Esophagus (tissue), 2 donors: ENCODE measurements at regions not wholly inside any gene's neighbourhood (a gene's known extent, or its start where the extent isn't known, plus 50 kb on each side); places are given as distances from the start of the nearest gene placed in this dataset.
"Not testable (repeated sequence)": the region's sequence is repeated elsewhere in the genome, so short reads cannot be mapped to it uniquely, and the experiment has no call there.

Source experiments
- H3K27ac ChIP-seq, 2 donors: one replicate each; pipeline ENCODE4 v1.5.1; 2013; ENCODE audit warnings: low read depth in 2 of 2, mild to moderate bottlenecking in 2 of 2, inconsistent platforms in 1 of 2, low read length in 1 of 2, moderate library complexity in 1 of 2
- H3K27me3 ChIP-seq, 2 donors: one replicate each; pipeline ENCODE4 v1.6.1; 2013; ENCODE audit warnings: low read length in 2 of 2, control low read depth in 1 of 2, mild to moderate bottlenecking in 1 of 2; ENCODE audit not compliant: insufficient read depth in 2 of 2, control insufficient read depth in 1 of 2
- H3K36me3 ChIP-seq, 2 donors: one replicate each; pipeline ENCODE4 v1.6.1; 2013; ENCODE audit warnings: low read length in 1 of 2; ENCODE audit not compliant: control insufficient read depth in 2 of 2, insufficient read depth in 2 of 2
- H3K4me1 ChIP-seq, 2 donors: one replicate each; pipeline ENCODE4 v1.6.1; 2013; ENCODE audit warnings: low read length in 1 of 2; ENCODE audit not compliant: control insufficient read depth in 2 of 2, insufficient read depth in 2 of 2
- H3K4me3 ChIP-seq, 2 donors: one replicate each; pipeline ENCODE4 v1.5.1; 2013; ENCODE audit warnings: low read length in 2 of 2, mild to moderate bottlenecking in 2 of 2, low read depth in 1 of 2, moderate library complexity in 1 of 2
- H3K9me3 ChIP-seq, 2 donors: one replicate each; pipeline ENCODE4 v1.6.1; 2013; ENCODE audit warnings: mild to moderate bottlenecking in 2 of 2, low read depth in 1 of 2, low read length in 1 of 2, moderate library complexity in 1 of 2; ENCODE audit not compliant: control insufficient read depth in 2 of 2, insufficient read depth in 1 of 2
- WGBS, 2 donors: extraction: QIAGEN DNeasy Blood & Tissue Kit; methylation state at CpG; one replicate each; pipeline ENCODE4 v1.1.7; 2013; 5-methylcytosine and 5-hydroxymethylcytosine counted together
- donor health status: healthy with polysubstance abuse.
- donor health status: Bipolar disorder and iron deficiency.

DNA sequence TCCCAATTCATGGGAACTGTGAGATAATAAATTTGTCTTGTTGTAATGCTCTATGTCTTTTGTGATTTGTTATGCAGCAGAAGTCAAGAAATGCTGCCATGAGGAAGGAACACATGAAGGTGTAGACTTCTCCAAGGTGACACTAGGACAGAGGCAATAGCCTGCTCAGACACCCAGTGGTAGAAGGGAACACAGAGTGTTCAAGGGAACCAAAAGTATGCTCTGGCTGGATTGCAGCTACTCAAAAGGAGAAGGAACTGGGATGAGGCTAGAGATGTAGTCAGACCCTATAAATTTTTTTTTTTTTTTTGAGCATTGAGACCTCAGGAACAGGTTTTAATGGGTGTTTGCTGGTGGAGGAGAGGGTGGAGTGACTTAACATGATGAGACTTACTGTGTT is 232.5 kb downstream of the PARP8 start:
- Histone ChIP-seq H3K36me3 (no peaks in the 10 kb centered on the region), H3K4me1 (no peaks in the 10 kb centered on the region), H3K27ac (no peak overlapping the region), H3K27me3 (no peaks in the 10 kb centered on the region), H3K4me3 (no peak overlapping the region), H3K9me3 (no peaks in the 10 kb centered on the region)

DNA sequence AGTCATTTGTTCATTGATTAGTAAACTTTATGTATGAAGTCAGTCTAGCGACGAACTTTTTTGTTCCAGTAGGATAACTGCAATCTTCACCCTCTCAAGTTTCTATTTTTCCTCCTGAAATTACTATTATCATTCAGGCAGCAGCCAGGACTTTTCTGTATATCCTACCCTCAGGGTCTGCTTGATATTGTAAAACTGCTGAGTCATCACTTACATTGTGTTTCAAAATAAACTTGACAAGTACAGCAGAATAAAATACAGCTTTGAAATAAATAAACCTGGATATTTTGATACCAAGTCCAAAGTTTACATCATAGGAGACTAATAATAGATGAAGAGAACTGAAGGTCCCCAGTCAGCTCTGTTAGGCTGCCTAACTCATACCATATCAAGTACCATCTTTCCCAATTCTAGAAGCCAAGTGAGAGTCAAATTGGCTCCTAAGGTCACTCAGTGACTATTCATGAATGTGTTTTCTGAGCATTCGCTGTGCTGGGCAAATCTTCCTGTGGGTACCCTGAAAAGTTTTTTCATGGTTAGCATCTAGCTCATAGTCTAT is 234.6 kb downstream of the PARP8 start:
- no peaks in the 10 kb centered on the region for H3K27me3 ChIP-seq
- H3K36me3 ChIP-seq = no peaks in the 10 kb centered on the region
- H3K9me3 ChIP-seq = no peaks in the 10 kb centered on the region
- H3K4me3 ChIP-seq = no peak overlapping the region
- H3K4me1 ChIP-seq = no peaks in the 10 kb centered on the region
- H3K27ac ChIP-seq = no peak overlapping the region
- WGBS, 2 donors = 62 to 78% methylated on average over 3 of the region's 3 CpGs

DNA sequence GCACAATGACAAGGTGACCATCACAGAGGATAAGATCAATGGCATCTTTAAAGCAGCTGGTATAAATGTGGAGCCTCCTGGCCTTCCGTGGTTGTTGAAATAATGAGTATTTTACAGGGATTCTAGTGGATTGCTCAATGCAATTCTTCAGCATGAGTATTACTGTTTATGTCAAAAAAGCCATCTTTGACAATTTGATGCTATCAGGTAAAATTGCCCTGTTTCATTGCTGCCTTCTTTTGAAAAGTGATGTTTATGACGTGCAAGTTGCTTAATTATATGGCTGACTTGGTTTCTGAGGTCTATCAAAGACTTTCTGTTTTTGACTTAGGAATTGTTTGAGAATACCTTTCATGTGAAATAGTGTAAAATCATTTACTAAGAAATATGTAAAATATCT is 237.2 kb downstream of the PARP8 start:
- no peak overlapping the region for H3K4me3 ChIP-seq
- no peaks in the 10 kb centered on the region for H3K4me1 ChIP-seq
- H3K9me3 ChIP-seq = no peaks in the 10 kb centered on the region
- no peaks in the 10 kb centered on the region for H3K36me3 ChIP-seq
- H3K27ac ChIP-seq = no peak overlapping the region
- no peaks in the 10 kb centered on the region for H3K27me3 ChIP-seq
- WGBS, 2 donors = 77 to 84% methylated on average over 2 of the region's 2 CpGs

DNA sequence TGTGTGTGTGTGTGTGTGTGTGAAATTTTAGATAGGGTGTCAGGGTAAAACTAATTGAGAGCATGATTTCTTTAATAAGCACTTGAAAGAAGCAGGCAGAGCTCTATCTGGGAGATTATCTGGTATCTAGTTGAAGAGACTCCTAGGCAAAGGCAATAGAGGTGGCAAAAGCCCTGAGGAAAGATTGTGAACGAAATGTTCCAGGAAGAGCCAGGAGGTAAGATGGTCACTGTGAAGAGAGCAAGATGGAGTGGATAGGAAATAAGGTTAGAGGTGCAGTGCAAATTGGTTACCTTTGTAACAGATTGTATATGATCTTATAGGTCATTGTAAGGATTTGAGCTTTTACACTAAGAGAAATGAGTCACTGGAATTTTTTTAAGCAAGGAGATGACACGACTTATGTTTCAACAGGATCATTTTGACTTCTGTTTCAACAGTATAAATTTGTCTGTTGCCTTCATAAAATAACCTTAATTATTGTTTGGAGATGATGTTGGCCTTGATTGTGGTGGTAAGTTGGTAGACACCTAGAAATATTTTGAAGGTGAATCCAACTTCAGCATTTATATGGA is 239.6 kb downstream of the PARP8 start:
- Histone ChIP-seq H3K27me3 (no peaks in the 10 kb centered on the region), H3K27ac (no peak overlapping the region), H3K4me1 (no peaks in the 10 kb centered on the region), H3K4me3 (no peak overlapping the region), H3K9me3 (no peaks in the 10 kb centered on the region), H3K36me3 (no peaks in the 10 kb centered on the region)
- 61 to 67% methylated on average over 2 of the region's 2 CpGs for WGBS, 2 donors

DNA sequence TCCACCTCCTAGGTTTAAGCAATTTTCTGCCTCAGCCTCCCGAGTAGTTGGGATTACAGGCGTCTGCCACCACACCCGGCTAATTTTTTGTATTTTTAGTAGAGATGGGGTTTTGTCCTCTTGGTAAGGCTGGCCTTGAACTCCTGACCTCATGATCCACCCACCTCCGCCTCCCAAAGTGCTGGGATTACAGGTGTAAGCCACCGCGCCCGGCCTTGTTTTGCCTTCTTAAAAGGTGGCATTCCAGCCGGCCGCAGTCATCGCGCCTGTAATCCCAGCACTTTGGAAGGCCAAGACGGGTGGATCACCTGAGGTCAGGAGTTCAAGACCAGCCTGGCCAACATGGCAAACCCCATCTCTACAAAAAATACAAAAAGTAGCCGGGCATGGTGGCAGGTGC is 253.7 kb downstream of the PARP8 start:
- not testable (repeated sequence) for H3K9me3 ChIP-seq, H3K27ac ChIP-seq, H3K4me1 ChIP-seq, H3K36me3 ChIP-seq, H3K27me3 ChIP-seq, H3K4me3 ChIP-seq
- 91 to 93% methylated on average over 13 of the region's 13 CpGs for WGBS, 2 donors

DNA sequence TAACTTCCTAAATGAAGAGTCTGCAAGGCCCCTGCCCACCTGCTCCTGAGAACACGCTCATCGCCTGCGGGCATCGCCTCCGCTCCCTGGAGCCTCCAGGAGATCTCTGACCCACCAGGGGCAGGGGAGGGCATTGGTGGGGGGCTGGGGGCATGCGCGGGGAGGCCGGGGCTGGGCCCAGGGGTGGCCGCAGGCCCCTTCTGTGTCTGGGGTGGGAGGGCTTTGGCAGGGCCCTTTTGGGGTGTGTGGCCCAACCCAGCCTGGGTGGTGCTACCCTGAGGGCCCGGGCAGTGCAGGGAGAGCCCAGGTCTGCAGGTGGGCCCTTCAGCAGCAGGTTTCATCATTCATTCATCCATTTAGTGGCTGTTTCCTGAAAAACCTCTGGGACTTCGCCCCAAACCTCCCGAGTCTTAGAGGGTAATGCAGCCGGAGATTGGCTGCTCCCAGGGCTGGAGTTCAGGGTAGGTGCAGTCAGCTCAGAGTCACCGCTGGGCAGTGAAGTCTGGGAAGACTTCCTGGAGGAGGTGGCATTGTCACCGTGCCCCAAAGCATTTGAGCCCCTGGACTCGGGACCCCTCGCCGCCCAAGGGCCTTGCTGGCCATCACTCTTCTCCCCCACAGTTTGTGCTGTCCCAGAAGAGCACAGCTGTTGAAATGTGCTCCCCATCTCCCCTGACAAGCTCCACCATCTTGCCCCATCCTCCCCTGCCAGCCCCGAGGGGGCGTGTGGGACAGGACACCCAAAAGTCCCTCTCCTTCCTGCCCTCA is 255.1 kb downstream of the PARP8 start:
- Histone ChIP-seq H3K9me3 (peaks cover 0 to 3% of the 10 kb centered on the region in 2 donors), H3K27ac (no peak overlapping the region), H3K4me3 (no peak overlapping the region), H3K36me3 (no peaks in the 10 kb centered on the region), H3K4me1 (no peaks in the 10 kb centered on the region), H3K27me3 (no peaks in the 10 kb centered on the region)
- 97% methylated on average over 20 of the region's 20 CpGs for WGBS, 2 donors

DNA sequence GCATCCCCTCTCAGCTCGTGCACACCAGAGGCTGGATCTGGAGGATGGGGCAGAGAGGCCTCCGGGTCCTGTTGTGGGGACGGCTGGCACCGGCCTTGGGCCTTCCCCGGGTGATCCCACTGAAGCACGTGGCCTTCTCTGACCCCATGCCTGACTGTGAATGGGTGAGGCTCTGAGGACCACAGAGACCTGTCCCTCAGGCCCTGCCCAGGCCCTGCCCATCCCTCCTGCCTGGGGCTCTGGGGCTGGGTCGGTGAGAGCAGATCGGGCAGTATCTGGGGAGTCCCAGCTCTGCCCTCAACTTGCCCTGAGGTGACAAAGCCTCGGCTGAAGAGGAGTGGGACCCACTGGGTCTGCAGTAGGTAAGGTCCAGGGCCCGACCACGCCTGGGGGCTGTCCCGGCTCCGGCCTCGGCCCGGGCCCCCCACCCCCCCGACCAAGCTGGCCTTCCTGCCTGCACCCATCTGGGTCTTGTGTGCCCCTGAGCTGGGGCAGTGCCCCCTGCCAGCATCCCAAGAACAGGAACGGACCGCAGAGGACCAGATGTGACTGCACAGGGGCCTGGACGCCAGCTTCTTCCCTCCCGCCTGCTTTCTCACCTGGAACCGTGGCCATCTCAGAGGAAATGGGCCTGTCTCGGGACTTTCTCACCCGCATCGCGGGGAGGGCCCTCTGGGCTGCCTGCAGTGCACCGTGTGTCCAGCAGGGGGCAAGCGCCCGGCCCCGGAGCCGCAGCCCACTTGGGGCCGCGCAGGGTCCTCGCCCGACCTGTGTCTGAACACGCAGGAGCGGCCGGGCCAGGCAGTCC is 255.9 kb downstream of the PARP8 start:
- H3K27me3 ChIP-seq, H3K9me3 ChIP-seq, H3K36me3 ChIP-seq, H3K4me1 ChIP-seq, H3K4me3 ChIP-seq, H3K27ac ChIP-seq: not testable (repeated sequence)
- 75 to 80% methylated on average over 37 of the region's 37 CpGs for WGBS, 2 donors

DNA sequence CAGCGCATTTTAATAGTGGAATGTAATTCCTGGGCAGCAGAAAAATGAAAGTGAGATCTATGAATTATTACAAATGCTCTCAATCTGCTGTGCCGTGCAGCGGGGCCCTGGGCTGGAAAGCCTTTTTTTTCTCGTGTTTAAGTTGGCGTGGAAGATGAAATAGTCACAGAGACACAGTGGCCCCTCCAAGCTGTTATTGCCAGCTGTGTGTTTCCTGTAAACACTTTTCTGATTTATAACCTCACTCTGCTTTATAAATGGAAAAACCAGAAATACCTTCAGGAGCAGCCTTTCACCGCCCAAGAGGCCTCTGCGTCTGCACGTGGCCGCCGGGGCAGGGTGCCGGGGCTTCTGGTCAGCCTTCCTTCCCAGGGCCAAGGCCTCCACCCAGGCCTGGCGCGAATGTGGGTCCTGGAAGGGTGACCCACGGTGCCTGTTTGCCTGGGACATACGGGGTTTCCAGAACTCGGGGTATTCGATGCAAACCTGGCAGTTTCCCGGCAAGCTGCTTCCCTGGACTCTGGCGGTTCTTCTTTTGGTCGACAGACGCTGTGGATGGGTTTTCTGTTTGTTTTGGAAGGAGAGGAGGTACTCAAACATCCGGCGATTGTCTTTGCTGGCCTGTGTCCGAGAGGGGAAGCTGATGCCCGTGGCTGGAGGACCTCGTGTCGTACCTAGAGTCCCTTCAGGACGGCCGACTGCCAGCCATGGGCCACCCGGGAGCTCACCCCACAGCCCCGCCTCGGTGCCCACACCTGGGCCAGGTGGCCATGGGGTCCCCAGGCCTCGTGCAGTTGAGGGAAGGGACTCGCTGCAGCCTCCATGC is 256.7 kb downstream of the PARP8 start:
- no peak overlapping the region for H3K27ac ChIP-seq
- no peaks in the 10 kb centered on the region for H3K4me1 ChIP-seq
- no peak overlapping the region for H3K4me3 ChIP-seq
- no peaks in the 10 kb centered on the region for H3K36me3 ChIP-seq
- H3K9me3 ChIP-seq = peaks cover 0 to 3% of the 10 kb centered on the region in 2 donors
- WGBS, 2 donors = 87 to 89% methylated on average over 32 to 34 of the region's 34 CpGs
- H3K27me3 ChIP-seq = no peaks in the 10 kb centered on the region

DNA sequence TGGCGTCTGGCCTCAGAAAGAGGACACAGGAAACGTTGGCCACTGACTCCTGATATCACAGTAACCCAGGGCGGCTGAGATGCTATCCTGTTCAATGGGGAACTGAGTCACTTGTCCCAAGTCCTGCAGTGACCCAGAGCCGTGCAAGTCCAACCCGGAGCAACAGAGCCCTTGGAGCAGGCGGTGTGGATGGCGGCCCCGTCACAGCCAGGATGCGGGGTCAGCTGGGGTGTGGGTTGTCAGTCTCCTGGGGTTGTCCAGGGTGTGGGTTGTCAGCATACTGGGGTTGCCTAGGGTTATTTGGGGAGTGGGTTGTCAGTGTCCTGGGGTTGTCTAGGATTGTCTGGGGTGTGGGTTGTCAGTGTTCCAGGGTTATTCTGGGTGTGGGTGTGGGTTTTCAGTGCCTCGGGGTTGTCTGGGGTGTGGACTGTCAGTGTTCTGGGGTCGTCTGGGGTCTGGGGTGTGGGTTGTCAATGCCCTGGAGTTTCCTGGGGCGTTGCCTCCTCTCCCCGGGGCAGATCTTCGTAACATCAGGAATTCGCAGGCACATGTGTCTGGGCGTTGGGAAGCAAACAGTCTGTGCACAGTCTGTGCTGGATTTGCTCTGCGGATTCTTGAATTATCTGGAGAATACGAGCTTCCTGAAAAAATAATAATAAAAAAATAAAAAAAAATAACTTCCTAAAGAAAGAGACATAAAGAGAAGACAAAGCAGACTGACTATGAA is 257.5 kb downstream of the PARP8 start:
- no peaks in the 10 kb centered on the region for H3K36me3 ChIP-seq
- H3K4me3 ChIP-seq = no peak overlapping the region
- peaks cover 0 to 3% of the 10 kb centered on the region in 2 donors for H3K9me3 ChIP-seq
- H3K4me1 ChIP-seq = no peaks in the 10 kb centered on the region
- WGBS, 2 donors = 79 to 84% methylated on average over 18 of the region's 18 CpGs
- no peaks in the 10 kb centered on the region for H3K27me3 ChIP-seq
- no peak overlapping the region for H3K27ac ChIP-seq
